Neural cell (in vitro differentiated cells): ENCODE measurements at regions not wholly inside any gene's neighbourhood (a gene's known extent, or its start where the extent isn't known, plus 50 kb on each side); places are given as distances from the start of the nearest gene placed in this dataset.

ENCODE experiments used
- EP300 ChIP-seq: fragments of 450-650 bp; conservative IDR thresholded peaks from 2 replicates; pipeline ENCODE4 v1.6.1; 2014; ENCODE audit warnings: antibody characterized with exemption, mild to moderate bottlenecking, moderate library complexity; ENCODE audit not compliant: poor library complexity, severe bottlenecking
- EZH2 ChIP-seq: fragments of 200-600, 300-800 bp; shearing (Covaris generic), sonication (generic); IDR thresholded peaks from 2 replicates; pipeline ENCODE4 v1.6.1; 2014; ENCODE audit warnings: antibody characterized with exemption, low read length, borderline replicate concordance, mild to moderate bottlenecking; ENCODE audit not compliant: insufficient read depth, poor library complexity, severe bottlenecking
- MXI1 ChIP-seq: fragments of 450-650 bp; conservative IDR thresholded peaks from 2 replicates; pipeline ENCODE4 v1.6.1; 2014; ENCODE audit warnings: antibody characterized with exemption, mild to moderate bottlenecking; ENCODE audit not compliant: poor library complexity, severe bottlenecking
- POLR2AphosphoS5 ChIP-seq: IDR thresholded peaks from 2 replicates; pipeline ENCODE4 v1.6.1; 2012
- RAD21 ChIP-seq: fragments of 450-650 bp; conservative IDR thresholded peaks from 2 replicates; pipeline ENCODE4 v1.6.1; 2014; ENCODE audit warnings: antibody characterized with exemption, mild to moderate bottlenecking, moderate library complexity
- SMC3 ChIP-seq: fragments of 450-650 bp; conservative IDR thresholded peaks from 2 replicates; pipeline ENCODE4 v1.6.1; 2014; ENCODE audit warnings: antibody characterized with exemption, mild to moderate bottlenecking, moderate library complexity; ENCODE audit not compliant: poor library complexity
- TAF1 ChIP-seq: IDR thresholded peaks from 2 replicates; pipeline ENCODE4 v1.6.1; 2012; ENCODE audit warnings: low read depth
- TF ChIP-seq, protein P1 (sequence below): fragments of 450-650 bp; IDR thresholded peaks from 2 replicates; pipeline ENCODE4 v1.5.1; 2014; ENCODE audit warnings: antibody characterized with exemption, mild to moderate bottlenecking, moderate library complexity; ENCODE audit not compliant: poor library complexity, severe bottlenecking
- TF ChIP-seq, protein P2 (sequence below): IDR thresholded peaks from 2 replicates; pipeline ENCODE4 v1.6.1; 2012; ENCODE audit warnings: borderline replicate concordance

DNA sequence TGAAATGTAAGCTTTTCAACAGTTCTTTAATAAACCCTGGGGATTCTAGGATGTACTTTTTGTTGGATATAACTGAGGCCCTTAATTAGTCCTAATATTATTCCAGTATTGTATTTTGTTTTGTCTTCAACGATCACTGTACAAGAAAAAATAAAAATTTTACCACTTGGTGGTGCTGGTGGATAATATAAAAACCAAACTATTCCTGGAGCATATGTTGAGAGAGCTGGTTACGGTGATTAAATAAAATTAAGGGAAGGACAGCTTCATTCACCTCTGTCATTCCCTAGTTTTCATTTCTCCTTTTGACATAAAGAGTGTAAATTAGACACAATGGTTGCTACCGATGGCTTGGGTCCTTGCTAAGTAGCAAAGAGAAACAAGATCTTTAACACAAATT, 598.6 kb upstream of the PCDH20 start:
- TF ChIP-seq, protein P1, sequence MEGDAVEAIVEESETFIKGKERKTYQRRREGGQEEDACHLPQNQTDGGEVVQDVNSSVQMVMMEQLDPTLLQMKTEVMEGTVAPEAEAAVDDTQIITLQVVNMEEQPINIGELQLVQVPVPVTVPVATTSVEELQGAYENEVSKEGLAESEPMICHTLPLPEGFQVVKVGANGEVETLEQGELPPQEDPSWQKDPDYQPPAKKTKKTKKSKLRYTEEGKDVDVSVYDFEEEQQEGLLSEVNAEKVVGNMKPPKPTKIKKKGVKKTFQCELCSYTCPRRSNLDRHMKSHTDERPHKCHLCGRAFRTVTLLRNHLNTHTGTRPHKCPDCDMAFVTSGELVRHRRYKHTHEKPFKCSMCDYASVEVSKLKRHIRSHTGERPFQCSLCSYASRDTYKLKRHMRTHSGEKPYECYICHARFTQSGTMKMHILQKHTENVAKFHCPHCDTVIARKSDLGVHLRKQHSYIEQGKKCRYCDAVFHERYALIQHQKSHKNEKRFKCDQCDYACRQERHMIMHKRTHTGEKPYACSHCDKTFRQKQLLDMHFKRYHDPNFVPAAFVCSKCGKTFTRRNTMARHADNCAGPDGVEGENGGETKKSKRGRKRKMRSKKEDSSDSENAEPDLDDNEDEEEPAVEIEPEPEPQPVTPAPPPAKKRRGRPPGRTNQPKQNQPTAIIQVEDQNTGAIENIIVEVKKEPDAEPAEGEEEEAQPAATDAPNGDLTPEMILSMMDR = peak; percentile 74
- TF ChIP-seq RAD21 (peak; percentile 83), POLR2AphosphoS5 (no peak), MXI1 (no peak), EZH2 (no peak), TAF1 (no peak), EP300 (no peak), SMC3 (peak; percentile 76)
- TF ChIP-seq, protein P2, sequence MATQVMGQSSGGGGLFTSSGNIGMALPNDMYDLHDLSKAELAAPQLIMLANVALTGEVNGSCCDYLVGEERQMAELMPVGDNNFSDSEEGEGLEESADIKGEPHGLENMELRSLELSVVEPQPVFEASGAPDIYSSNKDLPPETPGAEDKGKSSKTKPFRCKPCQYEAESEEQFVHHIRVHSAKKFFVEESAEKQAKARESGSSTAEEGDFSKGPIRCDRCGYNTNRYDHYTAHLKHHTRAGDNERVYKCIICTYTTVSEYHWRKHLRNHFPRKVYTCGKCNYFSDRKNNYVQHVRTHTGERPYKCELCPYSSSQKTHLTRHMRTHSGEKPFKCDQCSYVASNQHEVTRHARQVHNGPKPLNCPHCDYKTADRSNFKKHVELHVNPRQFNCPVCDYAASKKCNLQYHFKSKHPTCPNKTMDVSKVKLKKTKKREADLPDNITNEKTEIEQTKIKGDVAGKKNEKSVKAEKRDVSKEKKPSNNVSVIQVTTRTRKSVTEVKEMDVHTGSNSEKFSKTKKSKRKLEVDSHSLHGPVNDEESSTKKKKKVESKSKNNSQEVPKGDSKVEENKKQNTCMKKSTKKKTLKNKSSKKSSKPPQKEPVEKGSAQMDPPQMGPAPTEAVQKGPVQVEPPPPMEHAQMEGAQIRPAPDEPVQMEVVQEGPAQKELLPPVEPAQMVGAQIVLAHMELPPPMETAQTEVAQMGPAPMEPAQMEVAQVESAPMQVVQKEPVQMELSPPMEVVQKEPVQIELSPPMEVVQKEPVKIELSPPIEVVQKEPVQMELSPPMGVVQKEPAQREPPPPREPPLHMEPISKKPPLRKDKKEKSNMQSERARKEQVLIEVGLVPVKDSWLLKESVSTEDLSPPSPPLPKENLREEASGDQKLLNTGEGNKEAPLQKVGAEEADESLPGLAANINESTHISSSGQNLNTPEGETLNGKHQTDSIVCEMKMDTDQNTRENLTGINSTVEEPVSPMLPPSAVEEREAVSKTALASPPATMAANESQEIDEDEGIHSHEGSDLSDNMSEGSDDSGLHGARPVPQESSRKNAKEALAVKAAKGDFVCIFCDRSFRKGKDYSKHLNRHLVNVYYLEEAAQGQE = no peak
